ENCODE measurements at regions not wholly inside any gene's neighbourhood (a gene's known extent, or its start where the extent isn't known, plus 50 kb on each side); places are given as distances from the start of the nearest gene placed in this dataset.

GRCh38 chr6:16842676-16843075 is 81.4 kb upstream of the ATXN1 start:
- CTCF ChIA-PET (ENCODE audit: low intra/inter-chr PET ratio) = no interaction called here

More at GRCh38 chr6:16842676-16843075, 81.4 kb upstream of the ATXN1 start:
- DNase-seq (ENCODE audit: extremely low read depth in 1 of 4, low spot score in 3 of 4) (no peak), FAIRE-seq (no peak), ATAC-seq (no peak)
- BruUV-seq (replicated peaks) = no TSS peak
- H3K4me2 ChIP-seq (ENCODE audit: insufficient read depth, low read length) = no peak overlapping the region
- H4K20me1 ChIP-seq (replicated peaks; ENCODE audit: control insufficient read depth, insufficient read depth, low read length) = no peaks in the 10 kb centered on the region
- H3K9ac ChIP-seq (ENCODE audit: insufficient read depth in 1 of 2, low read depth in 2 of 2, low read length in 2 of 2) = no peak overlapping the region
- TF ChIP-seq ZNF24 (IDR thresholded peaks at IDR 0.05) = no peak
- TF ChIP-seq SAFB (IDR thresholded peaks at IDR 0.05; ENCODE audit: borderline replicate concordance, low read depth, low read length) = no peak
- no peak for TF ChIP-seq EGR1 (conservative IDR thresholded peaks at IDR 0.05)
- TF ChIP-seq PCBP1 (IDR thresholded peaks at IDR 0.05; ENCODE audit: low read depth, low read length, poor library complexity, severe bottlenecking) = no peak
- TF ChIP-seq MEIS2 (IDR thresholded peaks at IDR 0.05; ENCODE audit: partially characterized antibody) = no peak
- TF ChIP-seq SUPT5H (IDR thresholded peaks at IDR 0.05) = no peak
- no peak for TF ChIP-seq ZBTB43 (CRISPR knock-in tag; IDR thresholded peaks at IDR 0.05)
- TF ChIP-seq BRD4 (IDR thresholded peaks at IDR 0.05) = no peak
- no peak for TF ChIP-seq ZNF445 (CRISPR knock-in tag; IDR thresholded peaks at IDR 0.05; ENCODE audit: low read depth)
- no peak for TF ChIP-seq ZBTB26 (CRISPR knock-in tag; IDR thresholded peaks at IDR 0.05)
- TF ChIP-seq SOX6 (IDR thresholded peaks at IDR 0.05) = no peak
- TF ChIP-seq HOXB6 (CRISPR knock-in tag; IDR thresholded peaks at IDR 0.05; ENCODE audit: borderline replicate concordance) = no peak
- POLR2A ChIA-PET = no interaction called here
- H2AFZ ChIP-seq (ENCODE audit: low read depth, low read length) = no peak overlapping the region
- no peaks in the 10 kb centered on the region for H3K36me3 ChIP-seq (ENCODE audit: control insufficient read depth, insufficient read depth, low read length)
- no peaks in the 10 kb centered on the region for H3K9me1 ChIP-seq (ENCODE audit: control insufficient read depth, insufficient read depth, low read length)
- no peak overlapping the region for H3K4me3 ChIP-seq
- H3K79me2 ChIP-seq (ENCODE audit: control insufficient read depth, insufficient read depth, low read length) = no peaks in the 10 kb centered on the region
- H3K27me3 ChIP-seq (ENCODE audit: control insufficient read depth in 2 of 2, insufficient read depth in 2 of 2, low read length in 2 of 2) = peaks cover 8 to 22% of the 10 kb centered on the region in 2 experiments; a peak in 4 of 5 replicates
- no peaks in the 10 kb centered on the region for H3K9me3 ChIP-seq (replicated peaks; ENCODE audit: control insufficient read depth, insufficient read depth, low read depth, low read length)
- no peaks in the 10 kb centered on the region for H3K4me1 ChIP-seq (replicated peaks in 1 of 2; ENCODE audit: control insufficient read depth in 2 of 2, insufficient read depth in 2 of 2, low read length in 2 of 2)
- in situ Hi-C loops (cut with MboI) = no loop called here
- WGBS (ENCODE audit: insufficient coverage, low coverage, missing lambda C conversion rate) = 4% methylated on average over 4 of the region's 4 CpGs
- intact Hi-C loops (cut with micrococcal nuclease) = no loop called here
- H3K27ac ChIP-seq (ENCODE audit: extremely low read depth, low read depth, low read length) = no peak overlapping the region

All from K562 (cell line).